ENCODE measurements at regions not wholly inside any gene's neighbourhood (a gene's known extent, or its start where the extent isn't known, plus 50 kb on each side); places are given as distances from the start of the nearest gene placed in this dataset.

- TF ChIP-seq CTCF (IDR thresholded peaks at IDR 0.05) (no peak), POLR2A (IDR thresholded peaks at IDR 0.05) (no peak), EP300 (IDR thresholded peaks at IDR 0.05) (no peak), POLR2AphosphoS5 (IDR thresholded peaks at IDR 0.05) (no peak)
Observed at GRCh38 chr11:21820176-21820575, 372.7 kb upstream of the ANO5 start.

Data from sigmoid colon (tissue), 4 donors.